Mucosa of gallbladder (tissue), 1 donor: ENCODE measurements at regions not wholly inside any gene's neighbourhood (a gene's known extent, or its start where the extent isn't known, plus 50 kb on each side); places are given as distances from the start of the nearest gene placed in this dataset.

ENCODE experiments used
- DNase-seq: peaks from one replicate; pipeline ENCODE4 v3.0.0-alpha.2; 2020; ENCODE audit warnings: low spot score
- donor health status: DM: no; HTN: no; CAD: no.

- DNase-seq, result no peak
Measured at GRCh38 chr7:12074889-12075288, 136.2 kb upstream of the TMEM106B start.

- no peak for DNase-seq
Measured at GRCh38 chr7:12080006-12080405, 131.1 kb upstream of the TMEM106B start.

DNA sequence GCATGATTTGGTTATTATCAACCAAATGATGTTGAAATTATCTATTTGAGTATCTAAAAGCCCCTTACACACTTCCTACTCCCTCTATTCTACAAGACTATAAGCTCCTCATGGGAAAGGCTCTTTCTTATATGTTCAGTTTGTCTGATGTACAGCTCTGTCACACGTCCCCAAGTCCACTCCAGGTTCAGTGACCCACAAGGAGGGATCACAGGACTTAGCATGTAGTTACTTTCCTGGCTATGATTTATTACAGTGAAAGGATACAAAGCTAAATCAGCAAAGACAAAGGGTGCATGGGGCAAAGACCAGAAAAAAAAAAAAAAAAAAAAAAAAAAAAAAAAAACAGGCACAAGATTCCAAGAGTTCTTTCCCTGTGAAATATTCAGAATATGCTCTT is 125.6 kb upstream of the TMEM106B start:
- DNase-seq, result no peak

GRCh38 chr7:12089951-12090756 is 120.9 kb upstream of the TMEM106B start:
- DNase-seq, result no peak

DNA sequence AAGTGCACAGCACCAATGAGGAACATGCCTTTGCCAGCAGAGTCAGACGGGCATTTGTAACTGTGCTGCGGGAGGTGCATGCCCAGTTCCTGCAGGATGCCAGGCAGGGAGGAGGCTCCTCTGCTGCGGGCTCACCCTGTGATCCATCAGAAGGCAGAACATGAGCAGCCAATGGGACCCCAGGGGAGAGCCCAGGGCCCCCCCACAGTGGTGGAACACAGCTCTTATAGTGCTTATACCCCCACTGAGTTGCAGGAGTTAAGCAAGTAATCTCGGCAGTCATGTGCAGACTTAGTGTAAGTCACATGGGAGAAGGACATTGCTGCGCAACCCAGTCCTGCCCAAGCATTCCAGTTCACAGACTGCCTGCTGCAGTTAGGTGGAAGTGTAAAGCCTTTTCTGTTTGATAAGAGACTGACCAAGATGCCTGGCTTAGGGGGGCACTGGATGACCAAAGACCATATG is 120.3 kb upstream of the TMEM106B start:
- DNase-seq, result no peak

- no peak for DNase-seq
Measured at GRCh38 chr7:12091231-12091630, 119.9 kb upstream of the TMEM106B start.

DNA sequence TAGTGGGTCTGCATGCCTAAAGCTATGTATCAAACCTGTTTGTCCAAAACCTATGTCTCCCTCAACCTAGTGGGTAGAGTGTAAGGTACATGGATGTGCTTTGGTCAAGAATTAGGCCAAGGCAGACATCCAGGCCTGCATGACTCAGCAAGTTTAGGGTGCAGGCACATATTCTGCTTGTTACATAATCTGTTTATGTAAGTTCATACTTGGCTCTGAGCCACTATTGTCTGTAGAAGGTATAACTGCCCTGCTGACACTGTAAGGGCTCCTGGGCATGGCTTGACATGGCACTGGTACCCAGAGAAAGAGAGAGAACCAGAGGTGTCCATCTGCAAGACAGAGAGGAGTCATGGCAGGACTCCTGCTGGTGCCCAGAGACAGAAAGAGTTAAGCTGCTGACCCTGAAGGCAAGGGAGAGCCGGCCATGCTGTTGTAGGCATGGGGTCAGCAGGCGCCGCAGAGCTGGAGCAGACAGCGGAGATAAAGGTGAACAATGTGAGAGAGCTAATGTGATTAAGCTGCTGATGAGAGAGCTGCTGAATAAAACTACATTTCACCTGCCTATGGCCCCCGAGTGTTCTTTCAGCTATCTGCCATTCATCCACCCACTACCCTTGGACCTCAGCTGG is 118.5 kb upstream of the TMEM106B start:
- DNase-seq, result no peak

- DNase-seq, result no peak
Measured at GRCh38 chr7:12093365-12093764, 117.7 kb upstream of the TMEM106B start.

DNA sequence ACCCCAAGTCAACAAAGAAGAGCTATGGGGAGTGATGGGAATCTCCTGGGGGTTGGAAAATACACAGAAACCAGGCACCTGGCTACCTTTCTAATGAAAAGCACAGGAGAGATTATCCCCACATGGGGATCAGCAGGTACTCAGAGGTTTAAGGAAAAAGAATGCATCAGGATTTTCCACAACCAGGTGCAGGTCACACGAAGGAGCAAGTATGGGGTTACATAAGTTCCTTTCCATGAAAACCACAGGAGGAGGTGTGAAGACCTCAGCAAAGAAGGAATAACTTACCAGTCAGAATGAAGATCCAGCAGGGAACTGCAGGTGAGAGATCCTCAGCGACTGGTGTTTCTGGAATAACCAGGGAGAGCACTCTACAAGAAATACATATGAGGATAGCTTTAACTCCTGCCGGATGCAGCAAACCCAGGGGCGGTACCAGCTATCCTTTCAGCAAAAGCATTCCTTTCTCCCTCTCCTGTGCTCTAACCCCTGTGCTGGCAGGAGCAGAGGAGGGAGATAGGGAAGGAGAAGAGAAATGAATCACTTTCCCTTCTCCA is 116.7 kb upstream of the TMEM106B start:
- DNase-seq, result no peak

DNA sequence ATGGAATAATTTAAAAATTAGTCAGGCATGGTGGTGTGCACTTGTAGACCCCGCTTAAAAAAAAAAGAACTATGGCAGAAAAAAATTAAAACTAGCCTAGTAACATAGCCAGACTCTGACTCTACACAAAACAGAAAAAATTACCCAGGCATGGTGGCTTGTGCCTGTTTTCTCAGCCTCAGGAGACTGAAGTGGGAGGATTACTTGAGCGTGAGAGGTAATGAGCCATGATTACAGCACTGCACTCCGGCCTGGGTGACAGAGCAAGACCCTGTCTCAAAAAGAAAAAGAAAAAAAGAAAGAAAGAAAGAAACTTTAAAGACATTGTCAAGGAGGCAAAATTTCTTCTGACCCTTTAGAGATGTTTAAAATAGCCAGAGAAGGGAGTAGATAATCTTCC is 109.0 kb upstream of the TMEM106B start:
- no peak for DNase-seq

GRCh38 chr7:12102527-12102926 is 108.6 kb upstream of the TMEM106B start:
- no peak for DNase-seq

DNA sequence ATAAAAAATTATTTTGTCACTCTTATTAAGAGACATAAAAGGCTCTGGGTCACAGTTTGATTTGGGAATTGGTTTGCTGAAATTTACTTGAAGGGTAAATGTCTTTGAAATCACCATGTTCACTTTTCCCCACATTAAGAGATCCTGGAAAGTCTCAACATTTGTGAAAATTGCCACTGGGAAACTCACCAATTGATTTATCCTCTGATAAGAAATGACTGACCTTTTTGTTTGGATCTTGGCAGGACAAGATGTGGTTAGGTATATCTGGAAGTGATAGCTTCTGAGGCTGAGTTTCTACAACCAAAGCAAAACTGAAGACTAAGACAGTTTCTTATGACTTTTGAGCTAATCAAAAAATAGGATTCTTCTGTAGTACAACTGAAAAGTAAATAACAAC is 107.1 kb upstream of the TMEM106B start:
- no peak for DNase-seq

GRCh38 chr7:12107381-12107780 is 103.7 kb upstream of the TMEM106B start:
- DNase-seq, result no peak

DNA sequence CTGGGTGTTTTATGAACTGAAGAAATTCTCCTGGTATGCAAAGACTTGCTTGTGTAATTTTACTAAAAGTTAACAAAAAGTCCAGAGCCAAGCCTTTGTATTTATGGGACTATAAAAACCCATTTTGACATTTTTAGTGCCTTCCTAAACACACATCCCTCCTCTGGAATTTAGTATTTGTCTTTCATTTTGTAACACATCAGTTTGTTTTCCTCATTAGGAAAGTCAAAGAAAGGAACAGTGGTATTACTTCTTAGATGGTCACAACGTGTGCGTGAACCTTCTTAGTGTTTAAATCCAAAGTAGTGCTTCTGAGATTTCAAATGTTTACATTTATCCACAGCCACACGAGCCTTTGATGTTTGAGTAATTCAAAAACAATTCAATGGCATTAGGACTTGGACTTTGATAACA is 103.2 kb upstream of the TMEM106B start:
- DNase-seq, result no peak

DNA sequence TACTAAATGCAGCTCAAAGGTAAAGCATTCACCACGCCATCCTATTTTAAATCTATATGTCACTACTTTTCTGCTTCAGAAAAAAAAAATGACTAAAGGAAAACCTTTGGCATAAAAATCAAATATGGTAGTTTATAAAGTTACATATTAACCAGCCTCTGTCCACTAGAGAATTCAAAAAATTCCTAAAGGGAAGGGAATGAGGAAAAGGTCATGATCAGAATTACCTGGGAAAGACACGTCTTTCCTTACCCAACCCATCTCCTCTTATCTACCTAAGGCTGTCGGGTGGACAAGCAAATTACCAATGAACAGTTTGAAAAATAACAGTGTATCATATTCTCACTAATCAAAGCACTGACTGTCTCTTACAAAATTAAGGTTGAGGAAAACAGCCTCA is 100.7 kb upstream of the TMEM106B start:
- no peak for DNase-seq

DNA sequence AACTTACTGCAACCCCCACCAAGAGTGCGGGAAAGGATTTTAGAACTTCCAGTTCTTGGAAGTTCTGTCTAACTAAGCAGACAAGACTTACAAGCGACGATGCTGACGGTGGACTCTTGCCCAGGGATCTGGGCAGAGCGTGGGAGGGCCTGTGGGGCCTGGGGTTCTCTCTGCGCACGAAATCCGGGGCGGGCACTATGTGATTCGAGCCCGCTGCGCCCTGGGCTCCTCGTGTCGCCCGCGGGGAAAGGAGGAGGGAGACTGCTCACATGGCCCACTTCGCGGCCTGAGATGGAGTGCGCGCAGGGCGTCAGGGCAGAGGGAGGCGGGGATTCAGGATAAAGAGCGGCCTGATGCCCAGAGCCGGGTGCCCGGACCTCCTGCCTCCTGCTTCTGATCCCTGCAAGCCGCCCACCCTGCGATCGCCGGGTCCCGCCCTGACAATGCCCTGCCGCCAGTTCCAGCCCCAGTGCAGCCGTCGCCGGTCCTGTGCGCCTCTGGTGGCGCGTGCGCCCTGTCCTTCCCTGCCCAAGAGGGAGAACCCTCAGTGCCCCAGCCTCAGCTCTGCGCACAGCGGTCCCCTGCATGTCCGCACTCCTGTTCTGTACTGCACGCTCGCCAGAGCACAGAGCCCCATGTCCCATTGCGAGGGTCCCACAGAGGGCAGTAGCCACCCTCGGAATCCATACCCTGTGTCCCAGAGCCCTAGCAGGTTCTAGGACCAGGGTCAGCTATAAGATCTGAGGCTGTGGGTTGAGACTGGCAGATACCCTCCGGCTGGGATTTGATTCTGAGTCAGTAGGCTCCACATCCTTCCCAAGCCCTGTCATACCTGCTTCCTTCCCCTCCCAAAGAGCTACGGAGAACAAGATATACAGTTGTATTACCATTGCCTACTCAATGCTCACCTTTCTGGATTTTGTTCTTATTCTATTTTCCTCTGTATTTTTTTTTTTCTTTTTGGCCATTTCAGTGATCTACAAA is 99.4 kb upstream of the TMEM106B start:
- DNase-seq, result no peak

GRCh38 chr7:12117170-12117569 is 93.9 kb upstream of the TMEM106B start:
- no peak for DNase-seq

DNA sequence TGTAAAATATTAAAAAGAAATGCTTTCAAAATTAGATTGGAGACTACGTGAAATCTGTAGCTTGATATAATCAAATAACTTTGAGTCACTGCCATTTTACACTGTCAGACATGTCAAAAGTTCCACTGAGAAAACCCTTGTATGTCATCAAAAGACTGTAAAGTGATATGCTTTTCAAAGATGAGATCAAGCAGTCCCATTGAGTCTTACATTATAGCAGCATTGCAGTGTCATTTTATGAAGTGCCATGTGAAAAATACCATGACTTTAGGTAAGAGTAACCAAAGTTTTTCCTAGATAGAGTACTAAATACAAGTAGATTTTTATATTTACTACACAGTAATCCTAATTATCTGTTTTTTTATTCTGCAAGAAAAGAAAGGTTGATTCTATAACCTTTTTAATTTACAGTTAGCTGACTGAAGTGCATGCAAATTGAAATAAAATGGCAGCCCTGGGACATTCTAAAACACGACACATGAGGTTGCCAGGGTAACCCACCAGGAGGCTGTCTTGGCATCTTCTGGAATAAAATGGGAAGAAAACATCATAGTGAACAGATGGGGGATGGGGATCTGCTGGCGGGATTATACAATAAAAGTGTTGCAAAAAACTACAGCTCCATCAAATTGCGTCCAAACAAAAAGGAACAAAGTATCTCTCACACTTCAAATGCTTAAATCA is 91.3 kb upstream of the TMEM106B start:
- no peak for DNase-seq

- DNase-seq, result no peak
Measured at GRCh38 chr7:12120632-12121031, 90.5 kb upstream of the TMEM106B start.

GRCh38 chr7:12123172-12123571 is 87.9 kb upstream of the TMEM106B start:
- no peak for DNase-seq

GRCh38 chr7:12124028-12124427 is 87.1 kb upstream of the TMEM106B start:
- no peak for DNase-seq
